ENCODE measurements at regions not wholly inside any gene's neighbourhood (a gene's known extent, or its start where the extent isn't known, plus 50 kb on each side); places are given as distances from the start of the nearest gene placed in this dataset.

- CTCF ChIA-PET = interaction anchor here (0.7 kb wide), 1 partner anchor 36 kb away, joined by 3 read pairs; no protein-coding TSS in a partner anchor
- no peak overlapping the region for H3K27ac Mint-ChIP-seq (ENCODE audit: low read depth, unreplicated experiment)
- no peaks in the 10 kb centered on the region for H3K27me3 Mint-ChIP-seq (ENCODE audit: insufficient read depth, unreplicated experiment)
- no TSS peak for BruUV-seq (replicated peaks)
- H3K36me3 Mint-ChIP-seq (ENCODE audit: insufficient read depth, unreplicated experiment) = no peaks in the 10 kb centered on the region
- peaks cover 7% of the 10 kb centered on the region for H3K9me3 Mint-ChIP-seq (ENCODE audit: unreplicated experiment)
- H3K4me3 Mint-ChIP-seq (ENCODE audit: unreplicated experiment) = no peak overlapping the region
- POLR2A ChIA-PET = no interaction called here
- TF ChIP-seq, protein P1, sequence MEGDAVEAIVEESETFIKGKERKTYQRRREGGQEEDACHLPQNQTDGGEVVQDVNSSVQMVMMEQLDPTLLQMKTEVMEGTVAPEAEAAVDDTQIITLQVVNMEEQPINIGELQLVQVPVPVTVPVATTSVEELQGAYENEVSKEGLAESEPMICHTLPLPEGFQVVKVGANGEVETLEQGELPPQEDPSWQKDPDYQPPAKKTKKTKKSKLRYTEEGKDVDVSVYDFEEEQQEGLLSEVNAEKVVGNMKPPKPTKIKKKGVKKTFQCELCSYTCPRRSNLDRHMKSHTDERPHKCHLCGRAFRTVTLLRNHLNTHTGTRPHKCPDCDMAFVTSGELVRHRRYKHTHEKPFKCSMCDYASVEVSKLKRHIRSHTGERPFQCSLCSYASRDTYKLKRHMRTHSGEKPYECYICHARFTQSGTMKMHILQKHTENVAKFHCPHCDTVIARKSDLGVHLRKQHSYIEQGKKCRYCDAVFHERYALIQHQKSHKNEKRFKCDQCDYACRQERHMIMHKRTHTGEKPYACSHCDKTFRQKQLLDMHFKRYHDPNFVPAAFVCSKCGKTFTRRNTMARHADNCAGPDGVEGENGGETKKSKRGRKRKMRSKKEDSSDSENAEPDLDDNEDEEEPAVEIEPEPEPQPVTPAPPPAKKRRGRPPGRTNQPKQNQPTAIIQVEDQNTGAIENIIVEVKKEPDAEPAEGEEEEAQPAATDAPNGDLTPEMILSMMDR (IDR thresholded peaks at IDR 0.05; ENCODE audit: unreplicated experiment) = no peak
- DNase-seq (ENCODE audit: unreplicated experiment) = no peak
- intact Hi-C loops (cut with micrococcal nuclease) = no loop called here
- no peaks in the 10 kb centered on the region for H3K4me1 Mint-ChIP-seq (ENCODE audit: insufficient read depth, unreplicated experiment)
Measured at GRCh38 chr1:113340038-113340437, 50.3 kb upstream of the MAGI3 start.
